Thyroid gland (tissue), 4 donors: ENCODE measurements at regions not wholly inside any gene's neighbourhood (a gene's known extent, or its start where the extent isn't known, plus 50 kb on each side); places are given as distances from the start of the nearest gene placed in this dataset.

ENCODE experiments used
- CTCF ChIP-seq, 6 experiments: fragments of 200-600 bp in 3 of 6; fragments of 450-650 bp in 3 of 6; sonication (generic) in 3 of 6; IDR thresholded peaks; one replicate each; pipeline ENCODE4 v1.5.1; 2016 to 2019; ENCODE audit warnings: antibody characterized with exemption in 6 of 6, mild to moderate bottlenecking in 2 of 6, inconsistent platforms in 1 of 6, moderate library complexity in 1 of 6
- POLR2A ChIP-seq, 2 donors: fragments of 450-650 bp; IDR thresholded peaks; one replicate each; pipeline ENCODE4 v1.6.1; 2017; ENCODE audit warnings: antibody characterized with exemption in 2 of 2, mild to moderate bottlenecking in 2 of 2, moderate library complexity in 1 of 2

- no peak for TF ChIP-seq CTCF (IDR thresholded peaks at IDR 0.05)
- TF ChIP-seq POLR2A (IDR thresholded peaks at IDR 0.05), result no peak
Observed at GRCh38 chr10:59557642-59558041, 152.0 kb downstream of the SLC16A9 start.
